GM23338 (cell line): ENCODE measurements at regions not wholly inside any gene's neighbourhood (a gene's known extent, or its start where the extent isn't known, plus 50 kb on each side); places are given as distances from the start of the nearest gene placed in this dataset.

Source experiments
- ATAC-seq: fragments of 200-7000 bp; cut with Tn5 transposase; 3 replicates; pipeline ENCODE4 v1.9.1; 2020
- DNase-seq: peaks from one replicate; pipeline ENCODE4 v3.0.0-alpha.2; 2015; ENCODE audit warnings: low spot score
- H2AFZ ChIP-seq: fragments of 200-600 bp; sonication (generic); 2 replicates; pipeline ENCODE4 v1.8.0; 2016; ENCODE audit warnings: antibody characterized with exemption, mild to moderate bottlenecking, moderate library complexity
- H3F3A ChIP-seq: fragments of 200-600 bp; sonication (generic); replicated peaks from 2 replicates; pipeline ENCODE4 v1.8.0; 2017; ENCODE audit warnings: antibody characterized with exemption, mixed run types, low read depth
- H3K27ac ChIP-seq: fragments of 200-600 bp; sonication (generic); 2 replicates; pipeline ENCODE4 v1.6.1; 2016; ENCODE audit warnings: low read depth
- H3K27me3 ChIP-seq: fragments of 200-600 bp; sonication (generic); 2 replicates; pipeline ENCODE4 v1.8.0; 2016; ENCODE audit warnings: mild to moderate bottlenecking, mixed run types, moderate library complexity; ENCODE audit not compliant: insufficient read depth
- H3K36me3 ChIP-seq: fragments of 200-600 bp; sonication (generic); 2 replicates; pipeline ENCODE4 v1.8.0; 2016; ENCODE audit warnings: mild to moderate bottlenecking; ENCODE audit not compliant: insufficient read depth
- H3K4me1 ChIP-seq: fragments of 200-600 bp; sonication (generic); 2 replicates; pipeline ENCODE4 v1.8.0; 2016; ENCODE audit warnings: mild to moderate bottlenecking, moderate library complexity; ENCODE audit not compliant: insufficient read depth
- H3K4me2 ChIP-seq: fragments of 200-600 bp; sonication (generic); 2 replicates; pipeline ENCODE4 v1.7.1; 2017; ENCODE audit warnings: mixed run types
- H3K4me3 ChIP-seq: fragments of 200-600 bp; sonication (generic); 2 replicates; pipeline ENCODE4 v1.6.1; 2016; ENCODE audit warnings: mixed run types
- H3K79me2 ChIP-seq: fragments of 200-600 bp; sonication (generic); replicated peaks from 2 replicates; pipeline ENCODE4 v1.8.0; 2017; ENCODE audit warnings: mild to moderate bottlenecking; ENCODE audit not compliant: insufficient read depth
- H3K9me2 ChIP-seq: fragments of 200-600 bp; sonication (generic); 2 replicates; pipeline ENCODE4 v1.8.0; 2017; ENCODE audit not compliant: insufficient read depth
- H4K20me1 ChIP-seq: fragments of 200-600 bp; sonication (generic); replicated peaks from 2 replicates; pipeline ENCODE4 v1.8.0; 2017; ENCODE audit warnings: mild to moderate bottlenecking; ENCODE audit not compliant: insufficient read depth
- H3K27ac Mint-ChIP-seq: 2 replicates; pipeline ENCODE4 v1.8.0; 2020; ENCODE audit warnings: inconsistent platforms, mild to moderate bottlenecking, moderate library complexity, mixed read lengths
- H3K27me3 Mint-ChIP-seq: 3 replicates; pipeline ENCODE4 v1.8.0; 2022; ENCODE audit warnings: low read depth, mild to moderate bottlenecking, moderate library complexity, mixed read lengths, inconsistent platforms; ENCODE audit not compliant: insufficient read depth, poor library complexity
- H3K36me3 Mint-ChIP-seq: 3 replicates; pipeline ENCODE4 v1.8.0; 2021; ENCODE audit warnings: low read depth, mild to moderate bottlenecking, inconsistent platforms, moderate library complexity, mixed read lengths
- H3K4me1 Mint-ChIP-seq: 3 replicates; pipeline ENCODE4 v1.8.0; 2020; ENCODE audit warnings: mild to moderate bottlenecking, inconsistent platforms, mixed read lengths
- H3K4me3 Mint-ChIP-seq: 3 replicates; pipeline ENCODE4 v1.8.0; 2021; ENCODE audit warnings: moderate library complexity, mild to moderate bottlenecking, inconsistent platforms, mixed read lengths
- H3K9me3 Mint-ChIP-seq: 3 replicates; pipeline ENCODE4 v1.8.0; 2020; ENCODE audit warnings: moderate library complexity, mild to moderate bottlenecking, inconsistent platforms, mixed read lengths
- CREB1 ChIP-seq: fragments of 250-450 bp; sonication (Bioruptor Pico); IDR thresholded peaks from 2 replicates; pipeline ENCODE4 v1.5.0; 2020; ENCODE audit warnings: low read depth, mild to moderate bottlenecking, moderate library complexity
- ETS1 ChIP-seq: IDR thresholded peaks from 2 replicates; pipeline ENCODE4 v1.6.1; 2016; ENCODE audit warnings: antibody characterized with exemption
- EZH2 ChIP-seq: fragments of 200-600 bp; sonication (generic); IDR thresholded peaks from one replicate; pipeline ENCODE4 v1.8.0; 2017; ENCODE audit warnings: antibody characterized with exemption, mild to moderate bottlenecking, low read depth; ENCODE audit not compliant: unreplicated experiment
- EZH2phosphoT487 ChIP-seq: fragments of 200-600 bp; sonication (generic); IDR thresholded peaks from one replicate; pipeline ENCODE4 v1.8.1; 2018; ENCODE audit warnings: antibody characterized with exemption; ENCODE audit not compliant: unreplicated experiment
- JUNB ChIP-seq: IDR thresholded peaks from one replicate; pipeline ENCODE4 v1.6.1; 2016; ENCODE audit warnings: antibody characterized with exemption; ENCODE audit not compliant: unreplicated experiment
- POLR2AphosphoS5 ChIP-seq: IDR thresholded peaks from 2 replicates; pipeline ENCODE4 v1.6.1; 2016; ENCODE audit warnings: antibody characterized with exemption, low read depth
- ZNF114 ChIP-seq: fragments of 250-450 bp; sonication (Bioruptor Pico); IDR thresholded peaks from 2 replicates; pipeline ENCODE4 v1.5.0; 2020; ENCODE audit warnings: mild to moderate bottlenecking, moderate library complexity
- ZNF331 ChIP-seq: fragments of 250-450 bp; sonication (Bioruptor Pico); IDR thresholded peaks from 2 replicates; pipeline ENCODE4 v1.5.0; 2020; ENCODE audit warnings: low read depth, mild to moderate bottlenecking, moderate library complexity
- ZNF462 ChIP-seq: fragments of 250-450 bp; sonication (Bioruptor Pico); IDR thresholded peaks from 2 replicates; pipeline ENCODE4 v1.5.0; 2020; ENCODE audit warnings: mild to moderate bottlenecking, moderate library complexity

GRCh38 chr2:194383401-194383800 lies 1273.6 kb upstream of the SLC39A10 start (continued):
- TF ChIP-seq ZNF462 (no peak), JUNB (no peak), ZNF114 (no peak), EZH2phosphoT487 (no peak), ZNF331 (CRISPR knock-in tag) (no peak), CREB1 (no peak)

- H3K4me1 Mint-ChIP-seq: no peaks in the 10 kb centered on the region
- no peak for DNase-seq
- no peak overlapping the region for H3K4me2 ChIP-seq
- peaks cover 58% of the 10 kb centered on the region for H3K9me3 Mint-ChIP-seq
- H3K36me3 Mint-ChIP-seq: peaks cover 23% of the 10 kb centered on the region
- H3F3A ChIP-seq: no peaks in the 10 kb centered on the region
- H3K4me3 Mint-ChIP-seq: no peak overlapping the region
- H3K27ac ChIP-seq: no peak overlapping the region
- H3K27me3 Mint-ChIP-seq: no peaks in the 10 kb centered on the region
- H3K4me3 ChIP-seq: no peak overlapping the region
- no peaks in the 10 kb centered on the region for H3K79me2 ChIP-seq
- ATAC-seq: no peak
- no peak overlapping the region for H3K27ac Mint-ChIP-seq
- H2AFZ ChIP-seq: no peak overlapping the region
- no peak for TF ChIP-seq ZNF331 (CRISPR knock-in tag)
- no peak for TF ChIP-seq ETS1
- TF ChIP-seq CREB1: no peak
- no peak for TF ChIP-seq ZNF462
- no peak for TF ChIP-seq EZH2
- no peak for TF ChIP-seq POLR2AphosphoS5
- peaks cover 19% of the 10 kb centered on the region for H3K36me3 ChIP-seq
- no peaks in the 10 kb centered on the region for H3K27me3 ChIP-seq
- H3K9me2 ChIP-seq: no peaks in the 10 kb centered on the region
- no peaks in the 10 kb centered on the region for H3K4me1 ChIP-seq
- H4K20me1 ChIP-seq: no peaks in the 10 kb centered on the region
Measured at GRCh38 chr2:194382221-194382620, 1274.8 kb upstream of the SLC39A10 start.
